OCI-LY1 (cell line): ENCODE measurements at regions not wholly inside any gene's neighbourhood (a gene's known extent, or its start where the extent isn't known, plus 50 kb on each side); places are given as distances from the start of the nearest gene placed in this dataset.

ENCODE experiments used
- EZH2 ChIP-seq: fragments of 200-600 bp; sonication (generic), shearing (Covaris generic); IDR thresholded peaks from 2 replicates; pipeline ENCODE4 v1.8.0; 2017; ENCODE audit warnings: borderline replicate concordance, mixed run types, mild to moderate bottlenecking, antibody characterized with exemption, low read length, moderate library complexity, mixed read lengths
- TF ChIP-seq, protein P1 (sequence below): fragments of 200-600 bp; sonication (generic), shearing (Covaris generic); IDR thresholded peaks from 2 replicates; pipeline ENCODE4 v1.5.1; 2017; ENCODE audit warnings: mild to moderate bottlenecking, antibody characterized with exemption, low read length, moderate library complexity, mixed read lengths

DNA sequence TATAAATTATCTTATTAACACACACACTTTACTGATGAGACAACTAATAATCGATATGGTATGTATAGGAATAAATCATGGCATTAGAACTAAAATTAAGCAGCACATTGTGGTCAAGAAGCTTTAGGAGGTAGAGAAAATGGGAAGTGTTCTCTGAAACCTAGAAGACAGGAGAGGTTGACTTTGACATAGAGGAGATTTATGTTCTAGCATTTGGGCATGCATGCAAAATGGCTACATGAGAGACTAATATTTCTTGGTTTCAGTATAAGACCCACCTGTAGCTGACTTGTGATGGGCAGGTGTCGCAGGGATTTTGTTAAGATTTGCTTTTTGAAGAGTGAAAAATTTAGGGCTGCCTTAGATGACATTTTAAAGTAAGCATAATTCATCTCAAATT lies 209.7 kb upstream of the POU1F1 start:
- TF ChIP-seq, protein P1, sequence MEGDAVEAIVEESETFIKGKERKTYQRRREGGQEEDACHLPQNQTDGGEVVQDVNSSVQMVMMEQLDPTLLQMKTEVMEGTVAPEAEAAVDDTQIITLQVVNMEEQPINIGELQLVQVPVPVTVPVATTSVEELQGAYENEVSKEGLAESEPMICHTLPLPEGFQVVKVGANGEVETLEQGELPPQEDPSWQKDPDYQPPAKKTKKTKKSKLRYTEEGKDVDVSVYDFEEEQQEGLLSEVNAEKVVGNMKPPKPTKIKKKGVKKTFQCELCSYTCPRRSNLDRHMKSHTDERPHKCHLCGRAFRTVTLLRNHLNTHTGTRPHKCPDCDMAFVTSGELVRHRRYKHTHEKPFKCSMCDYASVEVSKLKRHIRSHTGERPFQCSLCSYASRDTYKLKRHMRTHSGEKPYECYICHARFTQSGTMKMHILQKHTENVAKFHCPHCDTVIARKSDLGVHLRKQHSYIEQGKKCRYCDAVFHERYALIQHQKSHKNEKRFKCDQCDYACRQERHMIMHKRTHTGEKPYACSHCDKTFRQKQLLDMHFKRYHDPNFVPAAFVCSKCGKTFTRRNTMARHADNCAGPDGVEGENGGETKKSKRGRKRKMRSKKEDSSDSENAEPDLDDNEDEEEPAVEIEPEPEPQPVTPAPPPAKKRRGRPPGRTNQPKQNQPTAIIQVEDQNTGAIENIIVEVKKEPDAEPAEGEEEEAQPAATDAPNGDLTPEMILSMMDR = no peak
- TF ChIP-seq EZH2 = no peak
